ENCODE measurements at regions not wholly inside any gene's neighbourhood (a gene's known extent, or its start where the extent isn't known, plus 50 kb on each side); places are given as distances from the start of the nearest gene placed in this dataset.

- intact Hi-C loops (cut with DNase I) = no loop called here
- Histone ChIP-seq H3K9me3 (no peaks in the 10 kb centered on the region), H3K4me1 (no peaks in the 10 kb centered on the region)
Measured at GRCh38 chr14:83558946-83559345, 1971.0 kb upstream of the FLRT2 start.

DNA sequence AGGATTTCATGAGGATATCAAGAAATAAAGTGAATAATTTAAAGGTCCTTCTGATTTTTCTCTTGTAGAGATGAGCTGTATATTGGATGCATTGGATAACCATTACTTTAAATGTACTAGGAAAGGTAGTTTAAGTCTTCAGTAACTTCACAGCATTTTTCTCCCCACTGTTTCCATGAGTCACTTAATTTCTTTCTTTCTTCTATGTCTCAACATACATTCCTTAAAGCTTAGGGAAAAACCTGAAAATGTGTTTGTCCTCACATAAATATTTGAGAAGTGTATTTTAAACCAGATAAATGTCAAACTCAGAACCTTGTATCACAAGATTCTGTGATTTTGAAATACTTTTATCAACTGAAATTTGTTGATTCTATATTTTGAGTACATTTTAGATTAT is 1970.2 kb upstream of the FLRT2 start:
- DNase-seq = no peak
- Histone ChIP-seq H3K4me1 (no peaks in the 10 kb centered on the region), H3K9me3 (no peaks in the 10 kb centered on the region), H3K36me3 (no peaks in the 10 kb centered on the region), H3K4me3 (no peak overlapping the region), H3K27me3 (ENCODE audit: low read depth) (no peaks in the 10 kb centered on the region), H3K27ac (no peak overlapping the region)
- intact Hi-C loops (cut with DNase I) = no loop called here
- TF ChIP-seq, protein P1, sequence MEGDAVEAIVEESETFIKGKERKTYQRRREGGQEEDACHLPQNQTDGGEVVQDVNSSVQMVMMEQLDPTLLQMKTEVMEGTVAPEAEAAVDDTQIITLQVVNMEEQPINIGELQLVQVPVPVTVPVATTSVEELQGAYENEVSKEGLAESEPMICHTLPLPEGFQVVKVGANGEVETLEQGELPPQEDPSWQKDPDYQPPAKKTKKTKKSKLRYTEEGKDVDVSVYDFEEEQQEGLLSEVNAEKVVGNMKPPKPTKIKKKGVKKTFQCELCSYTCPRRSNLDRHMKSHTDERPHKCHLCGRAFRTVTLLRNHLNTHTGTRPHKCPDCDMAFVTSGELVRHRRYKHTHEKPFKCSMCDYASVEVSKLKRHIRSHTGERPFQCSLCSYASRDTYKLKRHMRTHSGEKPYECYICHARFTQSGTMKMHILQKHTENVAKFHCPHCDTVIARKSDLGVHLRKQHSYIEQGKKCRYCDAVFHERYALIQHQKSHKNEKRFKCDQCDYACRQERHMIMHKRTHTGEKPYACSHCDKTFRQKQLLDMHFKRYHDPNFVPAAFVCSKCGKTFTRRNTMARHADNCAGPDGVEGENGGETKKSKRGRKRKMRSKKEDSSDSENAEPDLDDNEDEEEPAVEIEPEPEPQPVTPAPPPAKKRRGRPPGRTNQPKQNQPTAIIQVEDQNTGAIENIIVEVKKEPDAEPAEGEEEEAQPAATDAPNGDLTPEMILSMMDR (IDR thresholded peaks at IDR 0.05) = no peak
- no peak for ATAC-seq

More at GRCh38 chr14:83558946-83559345, 1971.0 kb upstream of the FLRT2 start:
- H3K27ac ChIP-seq = no peak overlapping the region
- H3K36me3 ChIP-seq = no peaks in the 10 kb centered on the region
- DNase-seq = no peak
- ATAC-seq = no peak
- TF ChIP-seq, protein P1 (IDR thresholded peaks at IDR 0.05) = no peak
- H3K4me3 ChIP-seq = no peak overlapping the region
- H3K27me3 ChIP-seq (ENCODE audit: low read depth) = no peaks in the 10 kb centered on the region

DNA sequence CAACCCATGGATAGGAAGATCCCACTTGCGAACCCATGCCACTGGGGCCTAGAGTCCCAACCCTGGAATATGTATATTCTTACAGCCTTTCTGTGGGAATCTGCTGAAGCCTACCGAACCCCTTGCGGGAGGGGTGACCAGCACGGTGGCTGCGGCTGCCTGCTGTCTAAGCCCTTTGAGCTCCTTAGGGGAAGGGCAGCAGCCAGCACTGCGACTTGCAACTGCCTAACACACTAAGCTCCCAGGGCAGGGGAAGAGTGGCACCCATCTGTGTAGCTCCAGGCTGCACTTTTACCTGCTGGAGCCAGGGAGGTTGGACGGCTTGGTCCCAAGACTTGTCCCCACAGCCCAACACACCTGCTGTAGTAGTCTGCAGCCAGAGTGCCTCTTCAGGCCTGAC is 1968.7 kb upstream of the FLRT2 start:
- intact Hi-C loops (cut with DNase I) = no loop called here
- H3K4me3 ChIP-seq = no peak overlapping the region
- DNase-seq = no peak
- H3K36me3 ChIP-seq = no peaks in the 10 kb centered on the region
- TF ChIP-seq, protein P1 (IDR thresholded peaks at IDR 0.05) = no peak
- no peaks in the 10 kb centered on the region for H3K27me3 ChIP-seq (ENCODE audit: low read depth)
- no peak overlapping the region for H3K27ac ChIP-seq
- no peaks in the 10 kb centered on the region for H3K4me1 ChIP-seq
- no peaks in the 10 kb centered on the region for H3K9me3 ChIP-seq
- no peak for ATAC-seq

DNA sequence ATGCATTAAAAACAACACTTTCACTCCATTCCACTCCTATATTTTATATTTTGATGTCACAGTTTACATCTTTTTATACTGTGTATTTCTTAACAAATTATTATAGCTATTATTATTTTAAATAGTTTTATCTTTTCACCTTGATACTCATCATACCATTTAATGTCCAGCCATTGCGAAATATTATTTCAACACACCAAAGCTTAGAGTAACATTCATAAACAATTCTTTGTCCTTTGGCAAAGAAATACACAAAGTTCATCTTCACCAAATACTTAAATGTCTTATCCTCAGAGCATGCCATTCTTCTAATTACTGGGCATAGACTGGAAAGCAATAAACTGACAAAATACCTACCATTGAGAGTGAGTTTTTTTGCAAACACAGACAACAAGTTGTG is 1963.4 kb upstream of the FLRT2 start:
- Histone ChIP-seq H3K27ac (no peak overlapping the region), H3K27me3 (ENCODE audit: low read depth) (no peaks in the 10 kb centered on the region), H3K9me3 (no peaks in the 10 kb centered on the region), H3K36me3 (no peaks in the 10 kb centered on the region), H3K4me3 (no peak overlapping the region), H3K4me1 (no peaks in the 10 kb centered on the region)
- ATAC-seq = no peak
- TF ChIP-seq, protein P1 (IDR thresholded peaks at IDR 0.05) = no peak
- DNase-seq = no peak
- intact Hi-C loops (cut with DNase I) = no loop called here

DNA sequence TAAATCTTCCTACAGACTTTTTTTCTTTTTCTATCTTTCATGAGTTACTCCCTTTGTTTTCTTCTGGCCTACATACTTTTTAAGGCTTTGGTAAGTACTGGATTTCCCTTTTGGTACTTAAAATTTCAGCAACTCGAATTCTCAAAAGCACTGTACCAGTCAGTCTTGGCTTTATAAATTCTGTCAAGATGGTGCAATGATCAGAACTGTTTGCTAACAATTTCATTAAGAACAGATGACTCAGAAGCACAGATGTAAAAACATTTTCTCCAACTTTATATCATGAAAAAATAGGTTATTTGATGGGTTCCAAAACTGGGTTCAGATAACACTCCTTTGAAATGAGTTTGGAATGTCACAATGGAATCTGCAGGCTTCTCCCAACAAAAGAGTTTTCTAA is 1961.8 kb upstream of the FLRT2 start:
- H3K36me3 ChIP-seq = no peaks in the 10 kb centered on the region
- H3K4me3 ChIP-seq = no peak overlapping the region
- H3K9me3 ChIP-seq = no peaks in the 10 kb centered on the region
- intact Hi-C loops (cut with DNase I) = no loop called here
- H3K4me1 ChIP-seq = no peaks in the 10 kb centered on the region
- DNase-seq (no peak), ATAC-seq (no peak)
- no peak overlapping the region for H3K27ac ChIP-seq
- H3K27me3 ChIP-seq (ENCODE audit: low read depth) = no peaks in the 10 kb centered on the region
- TF ChIP-seq, protein P1 (IDR thresholded peaks at IDR 0.05) = no peak

- Histone ChIP-seq H3K36me3 (no peaks in the 10 kb centered on the region), H3K9me3 (no peaks in the 10 kb centered on the region), H3K27ac (no peak overlapping the region), H3K4me1 (no peaks in the 10 kb centered on the region), H3K27me3 (ENCODE audit: low read depth) (no peaks in the 10 kb centered on the region), H3K4me3 (no peak overlapping the region)
- ATAC-seq (no peak), DNase-seq (no peak)
- intact Hi-C loops (cut with DNase I) = no loop called here
- TF ChIP-seq, protein P1 (IDR thresholded peaks at IDR 0.05) = no peak
Measured at GRCh38 chr14:83575301-83575700, 1954.6 kb upstream of the FLRT2 start.
